ENCODE measurements at regions not wholly inside any gene's neighbourhood (a gene's known extent, or its start where the extent isn't known, plus 50 kb on each side); places are given as distances from the start of the nearest gene placed in this dataset.

GRCh38 chr1:164337394-164337793 lies 221.6 kb upstream of the PBX1 start (continued):
- TF ChIP-seq RREB1 (CRISPR knock-in tag; IDR thresholded peaks at IDR 0.05) (no peak), CEBPB (tag; IDR thresholded peaks at IDR 0.05) (no peak), CAMTA2 (CRISPR knock-in tag; conservative IDR thresholded peaks at IDR 0.05) (no peak), GABPA (tag; conservative IDR thresholded peaks at IDR 0.05; ENCODE audit: low read depth) (no peak), PHB2 (IDR thresholded peaks at IDR 0.05; ENCODE audit: low read depth) (no peak), ATF4 (CRISPR knock-in tag; IDR thresholded peaks at IDR 0.05) (no peak)

Measured in K562 (cell line).